ENCODE measurements at regions not wholly inside any gene's neighbourhood (a gene's known extent, or its start where the extent isn't known, plus 50 kb on each side); places are given as distances from the start of the nearest gene placed in this dataset.

DNA sequence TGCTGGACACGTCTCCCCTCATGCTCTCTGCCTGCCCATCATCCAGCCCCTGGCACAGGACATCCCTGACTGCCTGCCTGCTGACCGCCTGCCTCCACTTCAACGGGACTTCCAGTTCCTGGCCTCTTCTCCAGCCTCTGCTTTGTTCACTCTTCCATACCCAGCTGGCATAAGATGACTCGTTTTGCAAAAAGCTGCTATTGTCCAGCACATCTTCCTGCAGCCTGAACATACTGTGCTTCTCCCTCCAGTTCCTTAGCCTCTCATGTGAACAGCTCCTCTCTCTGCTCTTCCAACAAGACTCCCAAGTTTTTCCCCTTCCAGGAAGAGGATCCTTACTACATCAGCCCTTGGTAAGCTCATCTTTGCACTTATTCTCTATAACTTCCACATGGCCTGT, 62.4 kb upstream of the SKOR2 start:
- DNase-seq = no peak

DNA sequence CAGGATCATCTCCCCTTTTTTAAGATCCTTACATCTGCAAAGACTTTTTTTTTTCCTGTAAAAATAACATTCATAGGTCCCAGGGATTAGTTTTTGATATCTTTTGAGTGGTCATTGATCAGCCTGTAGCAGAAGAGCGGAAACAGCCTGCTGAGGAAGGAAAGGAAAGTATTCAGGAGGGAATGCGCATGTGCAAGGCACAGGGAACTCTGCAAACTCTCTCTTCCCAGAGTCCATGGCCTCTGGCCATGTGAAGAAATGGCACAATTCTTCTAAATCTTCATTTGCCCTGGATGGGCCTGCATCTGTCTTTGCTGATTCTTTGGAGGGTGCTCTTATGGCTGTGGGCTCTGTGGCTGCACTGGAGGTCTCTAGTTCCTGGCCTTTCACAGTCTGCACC, 60.1 kb upstream of the SKOR2 start:
- no peak for DNase-seq

Measured in NCI-H1436 (cell line).